HFF-Myc (cell line): ENCODE measurements at regions not wholly inside any gene's neighbourhood (a gene's known extent, or its start where the extent isn't known, plus 50 kb on each side); places are given as distances from the start of the nearest gene placed in this dataset.
A peak's percentile ranks its signal among the peaks of the same experiment; 100 is the strongest.
"Not testable (repeated sequence)": the region's sequence is repeated elsewhere in the genome, so short reads cannot be mapped to it uniquely, and the experiment has no call there.

Experiments used
- DNase-seq: peaks from one replicate; pipeline ENCODE4 v3.0.0-alpha.2; 2011; ENCODE audit warnings: low read depth; ENCODE audit errors: extremely low read depth
- H3K4me3 ChIP-seq: replicated peaks from 2 replicates; pipeline ENCODE4 v1.5.1; 2011; ENCODE audit warnings: low read depth, mild to moderate bottlenecking, control low read depth, low read length
- TF ChIP-seq, protein P1 (sequence below): IDR thresholded peaks from 2 replicates; pipeline ENCODE4 v1.5.1; 2012; ENCODE audit warnings: mild to moderate bottlenecking, low read depth, low read length, control low read depth; ENCODE audit errors: missing control alignments

DNA sequence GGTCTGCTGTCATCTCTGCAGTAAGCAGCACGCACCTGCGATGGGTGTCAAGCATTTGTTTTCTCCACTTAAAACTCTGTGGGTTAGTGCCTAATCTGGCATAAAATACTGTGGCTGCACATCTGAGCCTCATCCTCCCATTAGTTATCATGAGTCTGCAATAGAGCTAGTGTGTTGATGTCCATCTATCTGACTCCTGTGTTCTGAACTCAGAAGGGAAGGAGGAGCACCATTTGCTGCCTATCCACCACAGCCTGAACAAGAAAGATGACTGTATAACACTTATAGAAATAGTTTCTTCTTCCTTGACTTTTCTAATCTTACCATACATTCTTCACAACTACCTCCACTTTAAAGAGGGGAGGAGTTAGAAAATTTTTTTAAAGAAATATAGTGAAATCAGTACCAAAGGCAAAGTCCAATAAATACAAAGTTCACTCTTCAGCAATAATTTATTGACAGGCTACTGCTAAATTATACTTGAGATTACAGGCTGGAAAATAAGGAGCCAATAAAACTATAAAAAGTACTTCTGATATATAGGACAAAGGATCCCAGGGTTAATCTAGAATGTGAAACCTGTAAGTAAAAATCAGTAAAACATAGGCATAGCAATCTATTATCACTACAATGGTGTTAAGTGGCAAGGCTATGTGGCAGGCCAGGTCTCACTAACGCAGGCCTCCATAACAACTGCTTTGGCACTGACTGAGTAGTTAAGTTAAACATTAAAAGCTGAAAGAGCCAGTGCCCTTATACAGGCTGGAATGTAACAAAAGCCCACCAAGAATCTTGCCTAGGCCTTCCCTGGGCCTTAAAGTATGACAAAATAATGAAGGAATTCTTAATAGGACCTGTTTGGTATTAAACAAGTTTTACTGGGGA lies 70.2 kb downstream of the LGALS9C start:
- DNase-seq = not testable (repeated sequence)

DNA sequence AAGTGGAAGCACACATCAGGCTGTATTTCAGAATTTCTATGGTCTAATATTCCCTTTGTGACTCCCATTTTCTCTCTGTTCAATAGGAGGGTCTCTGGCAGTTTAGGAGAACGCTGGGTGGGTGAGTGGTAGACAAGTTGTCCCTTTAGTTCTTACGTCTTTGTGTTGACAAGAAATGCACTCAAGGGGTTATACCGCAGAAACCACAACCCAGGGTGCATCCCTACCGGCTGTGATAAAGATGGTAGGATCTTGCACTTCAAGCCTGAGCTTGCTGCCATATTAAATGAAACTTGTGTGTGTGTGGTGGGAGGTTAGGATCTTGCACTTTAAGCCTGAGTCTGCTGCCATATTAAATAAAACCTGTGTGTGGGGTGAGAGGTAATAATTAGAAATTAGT lies 80.5 kb downstream of the LGALS9C start:
- H3K4me3 ChIP-seq, DNase-seq: not testable (repeated sequence)

More for the DNA sequence above, 70.2 kb downstream of the LGALS9C start:
- H3K4me3 ChIP-seq = not testable (repeated sequence)

DNA sequence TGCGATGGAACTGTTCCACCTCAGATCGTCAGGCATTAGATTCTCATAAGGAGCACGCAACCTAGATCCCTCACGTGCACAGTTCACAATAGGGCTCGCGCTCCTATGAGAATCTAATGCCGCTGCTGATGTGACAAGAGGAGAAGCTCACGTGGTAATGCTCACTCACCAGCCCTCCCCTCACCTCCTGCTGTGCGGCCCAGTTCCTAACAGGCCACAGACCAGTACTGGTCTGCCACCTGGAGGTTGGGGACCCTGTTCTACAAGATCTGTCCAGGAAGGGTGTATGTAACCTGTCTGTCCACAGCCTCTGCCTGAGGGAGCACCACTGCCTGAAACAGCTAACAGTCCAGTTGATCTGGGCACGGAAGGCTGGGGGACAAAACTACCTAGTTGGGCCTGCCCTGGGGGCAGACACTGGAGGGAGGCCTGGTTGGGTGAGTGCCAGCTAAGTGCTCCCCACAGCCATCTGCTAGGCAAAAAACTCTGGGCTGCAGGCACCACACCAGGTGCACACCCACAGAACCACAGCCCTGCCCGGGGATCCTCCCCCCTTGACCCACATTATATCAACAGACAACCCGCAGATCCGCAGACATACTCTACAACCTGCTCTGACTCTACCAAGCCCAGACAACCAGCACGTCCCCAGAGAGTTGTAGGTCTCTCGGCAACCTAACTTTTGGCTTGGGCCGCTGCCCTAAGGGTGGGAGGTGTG lies 80.7 kb downstream of the TBC1D28 start:
- DNase-seq, H3K4me3 ChIP-seq: not testable (repeated sequence)

DNA sequence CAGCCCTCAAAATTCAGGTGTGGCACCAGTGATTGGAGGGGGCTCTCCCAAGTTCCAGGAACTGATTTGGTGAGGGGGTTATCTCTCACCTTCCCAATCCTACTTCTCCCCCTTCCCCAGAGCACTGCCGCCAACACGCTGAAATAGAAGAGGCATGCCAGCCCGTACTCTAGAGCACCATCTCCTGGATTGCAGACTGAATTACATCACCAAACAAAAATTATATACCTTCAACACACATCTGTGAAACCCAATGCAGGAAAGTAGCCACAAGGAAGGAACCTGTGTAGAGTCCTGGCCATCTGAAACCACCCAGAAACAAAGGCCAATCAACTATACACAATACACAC lies 80.1 kb downstream of the TBC1D28 start:
- not testable (repeated sequence) for DNase-seq, H3K4me3 ChIP-seq
- TF ChIP-seq, protein P1, sequence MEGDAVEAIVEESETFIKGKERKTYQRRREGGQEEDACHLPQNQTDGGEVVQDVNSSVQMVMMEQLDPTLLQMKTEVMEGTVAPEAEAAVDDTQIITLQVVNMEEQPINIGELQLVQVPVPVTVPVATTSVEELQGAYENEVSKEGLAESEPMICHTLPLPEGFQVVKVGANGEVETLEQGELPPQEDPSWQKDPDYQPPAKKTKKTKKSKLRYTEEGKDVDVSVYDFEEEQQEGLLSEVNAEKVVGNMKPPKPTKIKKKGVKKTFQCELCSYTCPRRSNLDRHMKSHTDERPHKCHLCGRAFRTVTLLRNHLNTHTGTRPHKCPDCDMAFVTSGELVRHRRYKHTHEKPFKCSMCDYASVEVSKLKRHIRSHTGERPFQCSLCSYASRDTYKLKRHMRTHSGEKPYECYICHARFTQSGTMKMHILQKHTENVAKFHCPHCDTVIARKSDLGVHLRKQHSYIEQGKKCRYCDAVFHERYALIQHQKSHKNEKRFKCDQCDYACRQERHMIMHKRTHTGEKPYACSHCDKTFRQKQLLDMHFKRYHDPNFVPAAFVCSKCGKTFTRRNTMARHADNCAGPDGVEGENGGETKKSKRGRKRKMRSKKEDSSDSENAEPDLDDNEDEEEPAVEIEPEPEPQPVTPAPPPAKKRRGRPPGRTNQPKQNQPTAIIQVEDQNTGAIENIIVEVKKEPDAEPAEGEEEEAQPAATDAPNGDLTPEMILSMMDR = peak; percentile 25

DNA sequence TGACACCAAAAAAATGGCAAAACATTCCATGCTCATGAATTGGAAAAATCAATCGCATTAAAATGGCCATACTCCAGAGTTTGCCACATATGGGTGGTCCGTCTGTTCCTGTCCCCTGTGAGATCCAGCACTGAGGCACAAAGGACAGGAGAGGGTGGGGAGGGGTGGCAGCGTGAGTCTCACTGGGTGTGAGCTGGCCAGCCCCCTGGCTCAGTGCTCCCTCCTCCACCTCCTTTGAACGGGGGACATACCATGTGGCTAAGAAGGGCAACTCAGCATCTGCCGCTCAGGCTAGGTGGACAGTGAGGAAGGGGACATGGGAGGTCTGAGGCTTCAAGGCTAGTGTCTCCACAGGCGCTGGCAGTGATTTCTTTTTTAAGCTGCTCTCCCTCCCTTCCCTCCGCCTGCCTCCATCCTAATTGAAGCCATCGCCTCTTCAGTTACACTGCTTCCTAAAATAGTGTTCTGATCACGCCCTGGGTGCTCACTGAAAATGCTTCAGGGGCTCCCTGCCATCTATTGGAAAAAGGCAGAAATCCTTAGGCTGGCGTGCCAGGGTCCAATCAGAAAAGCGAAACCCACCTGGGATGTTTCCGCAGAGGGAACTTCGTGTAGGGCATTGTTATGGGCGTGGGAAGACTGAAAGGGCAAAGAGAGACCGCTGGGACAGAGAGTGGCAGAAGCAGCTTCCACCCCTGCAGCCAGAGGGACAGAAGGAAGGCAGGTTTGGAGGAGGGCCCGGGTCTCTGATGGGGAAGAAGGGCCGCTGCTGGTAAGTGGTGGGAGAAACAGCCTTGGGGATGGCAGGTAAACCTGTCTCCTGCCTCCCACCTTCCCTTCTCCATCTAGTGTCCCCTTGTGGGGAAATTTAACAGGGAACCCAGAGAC lies 75.8 kb downstream of the TBC1D28 start:
- not testable (repeated sequence) for H3K4me3 ChIP-seq, DNase-seq

DNA sequence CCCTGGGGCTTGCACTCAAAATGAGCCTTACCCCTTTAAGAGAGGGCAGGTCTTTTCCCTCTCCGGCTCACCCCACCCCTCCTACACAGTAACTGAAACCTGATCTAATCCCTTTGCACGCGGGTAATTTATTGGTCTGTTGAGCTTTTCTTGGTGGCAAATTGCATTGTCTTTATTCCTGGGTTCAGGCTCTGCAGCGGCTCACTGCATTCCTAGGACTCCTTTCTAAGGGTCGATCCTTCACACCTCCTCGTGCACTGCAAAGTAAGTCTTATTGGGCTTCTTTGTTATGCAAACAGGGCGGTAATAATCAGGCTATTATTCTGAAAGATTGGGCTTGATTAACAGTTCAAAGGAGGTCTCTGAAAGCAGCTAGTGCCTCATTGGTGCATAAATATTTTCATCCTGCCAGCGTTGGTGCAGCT lies 74.7 kb downstream of the TBC1D28 start:
- not testable (repeated sequence) for DNase-seq, H3K4me3 ChIP-seq

DNA sequence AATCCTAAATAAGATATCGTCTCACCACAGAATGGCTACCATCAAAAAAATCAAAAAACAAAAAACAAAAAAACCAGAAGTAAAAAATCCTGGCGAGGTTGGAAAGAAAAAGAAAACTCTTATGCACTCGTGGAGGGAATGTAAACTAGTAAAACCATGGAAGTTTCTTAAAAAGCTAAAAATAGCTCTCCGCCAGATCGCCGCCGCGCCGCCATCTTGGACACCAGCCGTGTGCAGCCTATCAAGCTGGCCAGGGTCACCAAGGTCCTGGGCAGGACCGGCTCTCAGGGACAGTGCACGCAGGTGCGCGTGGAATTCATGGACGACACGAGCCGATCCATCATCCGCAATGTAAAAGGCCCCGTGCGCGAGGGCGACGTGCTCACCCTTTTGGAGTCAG lies 71.7 kb downstream of the TBC1D28 start:
- not testable (repeated sequence) for H3K4me3 ChIP-seq, DNase-seq

DNA sequence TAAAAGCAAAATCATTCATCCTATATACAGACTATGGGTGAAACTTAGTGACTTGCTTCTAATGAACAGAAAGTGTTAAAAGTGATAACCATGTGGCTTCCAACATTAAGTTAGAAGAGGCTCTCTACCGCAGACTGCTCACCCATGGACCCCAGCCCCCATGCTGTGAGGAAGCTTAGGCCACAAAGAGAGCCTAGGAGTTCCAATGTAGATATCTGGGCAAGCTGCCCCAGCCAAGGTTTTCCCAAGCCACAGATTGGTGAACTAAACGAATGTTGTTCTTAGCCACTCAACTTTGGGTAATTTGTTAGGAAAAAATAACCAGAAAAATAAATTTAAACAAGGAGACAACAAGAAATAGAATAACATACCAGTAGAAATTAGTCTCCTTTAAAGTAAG lies 70.1 kb downstream of the TBC1D28 start:
- not testable (repeated sequence) for H3K4me3 ChIP-seq, DNase-seq
